Stimulated activated memory B cell treated with anti-CD40 and anti-IgM and Interleukin-4, amounts not matched to agents 10 μg/mL and 1 μg/mL and 100 μg/mL, for 72 hours (primary cell): ENCODE measurements at regions not wholly inside any gene's neighbourhood (a gene's known extent, or its start where the extent isn't known, plus 50 kb on each side); places are given as distances from the start of the nearest gene placed in this dataset.
"Not testable (repeated sequence)": the region's sequence is repeated elsewhere in the genome, so short reads cannot be mapped to it uniquely, and the experiment has no call there.

ENCODE experiments used
- ATAC-seq: fragments of 150-1000 bp; cut with Tn5 transposase; 2 replicates; pipeline ENCODE4 v1.10.0; 2021
- H3K27ac Mint-ChIP-seq: one replicate; pipeline ENCODE4 v1.8.0; 2022; ENCODE audit warnings: mild to moderate bottlenecking, mixed read lengths
- H3K27me3 Mint-ChIP-seq: one replicate; pipeline ENCODE4 v1.8.0; 2022; ENCODE audit warnings: mixed read lengths
- H3K36me3 Mint-ChIP-seq: one replicate; pipeline ENCODE4 v1.8.0; 2022; ENCODE audit warnings: mixed read lengths
- H3K4me1 Mint-ChIP-seq: one replicate; pipeline ENCODE4 v1.8.0; 2022; ENCODE audit warnings: mixed read lengths
- H3K4me3 Mint-ChIP-seq: one replicate; pipeline ENCODE4 v1.8.0; 2022; ENCODE audit warnings: mild to moderate bottlenecking, moderate library complexity, mixed read lengths
- H3K9me3 Mint-ChIP-seq: one replicate; pipeline ENCODE4 v1.8.0; 2022; ENCODE audit warnings: mixed read lengths

GRCh38 chr11:86157797-86158378 lies 86.7 kb upstream of the EED start:
- no peak overlapping the region for H3K27ac Mint-ChIP-seq
- H3K9me3 Mint-ChIP-seq, result no peaks in the 10 kb centered on the region
- ATAC-seq, result no peak
- no peaks in the 10 kb centered on the region for H3K36me3 Mint-ChIP-seq
- peaks cover 34% of the 10 kb centered on the region for H3K4me1 Mint-ChIP-seq
- H3K27me3 Mint-ChIP-seq, result no peaks in the 10 kb centered on the region
- no peak overlapping the region for H3K4me3 Mint-ChIP-seq

- peaks cover 35% of the 10 kb centered on the region for H3K4me1 Mint-ChIP-seq
- no peaks in the 10 kb centered on the region for H3K36me3 Mint-ChIP-seq
- peak overlapping the region; percentile 44 for H3K27ac Mint-ChIP-seq
- no peaks in the 10 kb centered on the region for H3K27me3 Mint-ChIP-seq
- H3K4me3 Mint-ChIP-seq, result no peak overlapping the region
- no peaks in the 10 kb centered on the region for H3K9me3 Mint-ChIP-seq
- no peak for ATAC-seq
Measured at GRCh38 chr11:86156397-86156955, 87.6 kb upstream of the PICALM start.

GRCh38 chr11:86155200-86155844 lies 86.4 kb upstream of the PICALM start:
- no peak for ATAC-seq
- no peaks in the 10 kb centered on the region for H3K27me3 Mint-ChIP-seq
- no peak overlapping the region for H3K27ac Mint-ChIP-seq

GRCh38 chr11:86153439-86153838 lies 84.6 kb upstream of the PICALM start:
- Mint-ChIP-seq H3K4me1 (peaks cover 24% of the 10 kb centered on the region), H3K36me3 (no peaks in the 10 kb centered on the region), H3K4me3 (no peak overlapping the region), H3K9me3 (no peaks in the 10 kb centered on the region), H3K27me3 (no peaks in the 10 kb centered on the region), H3K27ac (no peak overlapping the region)
- no peak for ATAC-seq

More at GRCh38 chr11:86155200-86155844, 86.4 kb upstream of the PICALM start:
- no peaks in the 10 kb centered on the region for H3K36me3 Mint-ChIP-seq
- no peak overlapping the region for H3K4me3 Mint-ChIP-seq
- no peaks in the 10 kb centered on the region for H3K9me3 Mint-ChIP-seq
- peaks cover 34% of the 10 kb centered on the region for H3K4me1 Mint-ChIP-seq

GRCh38 chr11:86152901-86153300 lies 84.0 kb upstream of the PICALM start:
- Mint-ChIP-seq H3K9me3 (no peaks in the 10 kb centered on the region), H3K36me3 (no peaks in the 10 kb centered on the region), H3K27me3 (no peaks in the 10 kb centered on the region), H3K27ac (no peak overlapping the region), H3K4me1 (peaks cover 24% of the 10 kb centered on the region), H3K4me3 (no peak overlapping the region)
- no peak for ATAC-seq

GRCh38 chr11:86152006-86152862 lies 83.3 kb upstream of the PICALM start:
- ATAC-seq, result peak; percentile 31
- Mint-ChIP-seq H3K36me3 (no peaks in the 10 kb centered on the region), H3K4me1 (peaks cover 24% of the 10 kb centered on the region), H3K27me3 (no peaks in the 10 kb centered on the region), H3K9me3 (no peaks in the 10 kb centered on the region), H3K27ac (no peak overlapping the region), H3K4me3 (no peak overlapping the region)

GRCh38 chr11:86151174-86152005 lies 82.5 kb upstream of the PICALM start:
- H3K36me3 Mint-ChIP-seq, result no peaks in the 10 kb centered on the region
- no peaks in the 10 kb centered on the region for H3K27me3 Mint-ChIP-seq
- peaks cover 26% of the 10 kb centered on the region for H3K4me1 Mint-ChIP-seq
- peak; percentile 27 for ATAC-seq
- no peaks in the 10 kb centered on the region for H3K9me3 Mint-ChIP-seq
- no peak overlapping the region for H3K4me3 Mint-ChIP-seq
- H3K27ac Mint-ChIP-seq, result no peak overlapping the region

GRCh38 chr11:86150847-86151173 lies 81.9 kb upstream of the PICALM start:
- ATAC-seq, result no peak
- Mint-ChIP-seq H3K27ac (no peak overlapping the region), H3K27me3 (no peaks in the 10 kb centered on the region), H3K9me3 (no peaks in the 10 kb centered on the region), H3K36me3 (no peaks in the 10 kb centered on the region), H3K4me1 (peaks cover 23% of the 10 kb centered on the region), H3K4me3 (no peak overlapping the region)

- Mint-ChIP-seq H3K27ac (no peak overlapping the region), H3K4me3 (no peak overlapping the region), H3K9me3 (no peaks in the 10 kb centered on the region), H3K4me1 (peaks cover 25% of the 10 kb centered on the region), H3K36me3 (no peaks in the 10 kb centered on the region), H3K27me3 (no peaks in the 10 kb centered on the region)
- no peak for ATAC-seq
Measured at GRCh38 chr11:86149792-86150191, 80.9 kb upstream of the PICALM start.

- peaks cover 31% of the 10 kb centered on the region for H3K4me1 Mint-ChIP-seq
Measured at GRCh38 chr11:86148345-86148747, 79.5 kb upstream of the PICALM start.

GRCh38 chr11:86147004-86147403 lies 78.1 kb upstream of the PICALM start:
- ATAC-seq, result no peak
- H3K36me3 Mint-ChIP-seq, result no peaks in the 10 kb centered on the region
- H3K4me3 Mint-ChIP-seq, result no peak overlapping the region

More at GRCh38 chr11:86148345-86148747, 79.5 kb upstream of the PICALM start:
- H3K9me3 Mint-ChIP-seq, result no peaks in the 10 kb centered on the region
- H3K27ac Mint-ChIP-seq, result no peak overlapping the region
- H3K36me3 Mint-ChIP-seq, result no peaks in the 10 kb centered on the region
- no peak overlapping the region for H3K4me3 Mint-ChIP-seq
- H3K27me3 Mint-ChIP-seq, result no peaks in the 10 kb centered on the region
- ATAC-seq, result no peak

GRCh38 chr11:86145439-86146156 lies 76.7 kb upstream of the PICALM start:
- H3K9me3 Mint-ChIP-seq, result no peaks in the 10 kb centered on the region
- H3K27ac Mint-ChIP-seq, result no peak overlapping the region
- no peak for ATAC-seq
- no peaks in the 10 kb centered on the region for H3K27me3 Mint-ChIP-seq
- peaks cover 27% of the 10 kb centered on the region for H3K4me1 Mint-ChIP-seq
- H3K4me3 Mint-ChIP-seq, result no peak overlapping the region
- H3K36me3 Mint-ChIP-seq, result no peaks in the 10 kb centered on the region

More at GRCh38 chr11:86147004-86147403, 78.1 kb upstream of the PICALM start:
- Mint-ChIP-seq H3K9me3 (no peaks in the 10 kb centered on the region), H3K27ac (no peak overlapping the region), H3K4me1 (peaks cover 29% of the 10 kb centered on the region), H3K27me3 (no peaks in the 10 kb centered on the region)

- H3K27ac Mint-ChIP-seq, result no peak overlapping the region
- H3K27me3 Mint-ChIP-seq, result no peaks in the 10 kb centered on the region
- H3K4me3 Mint-ChIP-seq, result no peak overlapping the region
- no peaks in the 10 kb centered on the region for H3K9me3 Mint-ChIP-seq
- no peaks in the 10 kb centered on the region for H3K36me3 Mint-ChIP-seq
- peaks cover 27% of the 10 kb centered on the region for H3K4me1 Mint-ChIP-seq
- ATAC-seq, result no peak
Measured at GRCh38 chr11:86144846-86145245, 76.0 kb upstream of the PICALM start.

GRCh38 chr11:86144087-86144486 lies 75.2 kb upstream of the PICALM start:
- ATAC-seq, H3K36me3 Mint-ChIP-seq, H3K9me3 Mint-ChIP-seq, H3K27ac Mint-ChIP-seq, H3K27me3 Mint-ChIP-seq, H3K4me3 Mint-ChIP-seq: not testable (repeated sequence)
- peaks cover 29% of the 10 kb centered on the region for H3K4me1 Mint-ChIP-seq
